ENCODE measurements at regions not wholly inside any gene's neighbourhood (a gene's known extent, or its start where the extent isn't known, plus 50 kb on each side); places are given as distances from the start of the nearest gene placed in this dataset.

- DNase-seq (ENCODE audit: extremely low spot score, insufficient read length, low read depth) (no peak), FAIRE-seq (no peak)
These were observed 621.6 kb upstream of the LRRTM1 start for GRCh38 chr2:80926168-80926567.

DNA sequence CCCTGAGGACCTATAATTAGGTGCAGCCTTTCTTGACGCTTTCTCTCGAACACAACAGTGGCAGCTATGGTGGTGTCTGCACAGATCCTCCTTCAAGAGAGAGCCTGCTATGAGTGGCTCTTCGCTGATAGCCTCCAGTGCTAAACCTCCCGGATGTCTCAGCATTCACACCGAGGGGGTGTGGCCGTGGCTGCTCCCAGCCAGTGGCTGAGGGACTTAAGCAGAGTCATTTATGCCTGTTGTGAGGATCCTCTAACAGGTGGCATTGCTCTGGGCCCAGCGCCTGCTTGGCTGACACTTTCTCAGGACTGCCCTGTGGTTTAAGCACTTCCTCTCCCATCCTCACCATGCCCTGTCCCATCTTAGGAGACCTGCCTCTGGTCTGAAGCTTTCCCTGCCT, 592.0 kb upstream of the LRRTM1 start:
- FAIRE-seq (no peak), DNase-seq (ENCODE audit: extremely low spot score, insufficient read length, low read depth) (no peak)

GRCh38 chr2:80894486-80894885, 589.9 kb upstream of the LRRTM1 start:
- FAIRE-seq (no peak), DNase-seq (ENCODE audit: extremely low spot score, insufficient read length, low read depth) (no peak)

DNA sequence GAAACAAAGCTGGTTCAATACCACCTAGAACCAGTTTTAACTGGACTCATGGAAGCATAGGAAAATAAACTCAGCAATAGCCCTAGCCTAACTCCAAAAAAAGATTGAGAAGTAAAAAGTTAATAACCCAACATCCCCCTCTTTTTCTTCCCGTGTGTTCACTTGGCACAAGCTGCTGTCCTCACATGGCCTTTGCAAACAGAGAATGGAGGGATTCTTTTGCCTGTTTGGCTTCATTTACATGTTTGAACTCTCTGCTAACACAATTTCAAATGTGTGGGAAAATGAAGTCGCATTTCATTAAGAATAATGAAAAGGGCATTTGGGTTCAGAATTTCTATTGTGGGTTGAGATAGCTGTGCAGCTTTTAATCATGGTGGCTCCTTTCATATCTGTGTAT, 589.2 kb upstream of the LRRTM1 start:
- DNase-seq (ENCODE audit: extremely low spot score, insufficient read length, low read depth): no peak
- no peak for FAIRE-seq

GRCh38 chr2:80889009-80889408, 584.5 kb upstream of the LRRTM1 start:
- FAIRE-seq (no peak), DNase-seq (ENCODE audit: extremely low spot score, insufficient read length, low read depth) (no peak)

GRCh38 chr2:80887841-80888378, 583.4 kb upstream of the LRRTM1 start:
- FAIRE-seq: no peak
- no peak for DNase-seq (ENCODE audit: extremely low spot score, insufficient read length, low read depth)

GRCh38 chr2:80874374-80874773, 569.8 kb upstream of the LRRTM1 start:
- DNase-seq (ENCODE audit: extremely low spot score, insufficient read length, low read depth): no peak
- no peak for FAIRE-seq

- FAIRE-seq (no peak), DNase-seq (ENCODE audit: extremely low spot score, insufficient read length, low read depth) (no peak)
These were observed 565.4 kb upstream of the LRRTM1 start for GRCh38 chr2:80869858-80870438.

- FAIRE-seq (no peak), DNase-seq (ENCODE audit: extremely low spot score, insufficient read length, low read depth) (no peak)
These were observed 558.7 kb upstream of the LRRTM1 start for GRCh38 chr2:80863147-80863714.

- FAIRE-seq (no peak), DNase-seq (ENCODE audit: extremely low spot score, insufficient read length, low read depth) (no peak)
These were observed 554.4 kb upstream of the LRRTM1 start for GRCh38 chr2:80858965-80859364.

GRCh38 chr2:80856227-80856626, 551.7 kb upstream of the LRRTM1 start:
- DNase-seq (ENCODE audit: extremely low spot score, insufficient read length, low read depth) (no peak), FAIRE-seq (no peak)

DNA sequence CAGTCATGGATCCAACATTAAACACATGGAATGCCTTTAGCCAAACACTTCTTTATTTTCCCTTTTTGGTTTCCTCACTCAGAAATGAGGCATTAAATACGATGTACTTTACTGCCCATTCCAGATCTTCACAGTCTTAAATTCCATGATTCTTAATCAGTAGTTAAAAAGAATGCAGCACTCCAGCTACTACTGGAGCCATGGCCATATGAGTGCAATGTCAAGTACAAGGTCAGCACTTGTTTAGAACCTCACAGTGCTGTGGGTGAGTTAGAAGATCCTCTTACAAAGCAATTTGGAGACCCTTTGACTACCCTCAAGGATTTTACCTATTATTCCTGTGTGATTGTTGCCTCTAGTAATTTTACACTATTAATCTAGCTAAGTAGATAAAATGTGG, 550.3 kb upstream of the LRRTM1 start:
- DNase-seq (ENCODE audit: extremely low spot score, insufficient read length, low read depth) (no peak), FAIRE-seq (no peak)

DNA sequence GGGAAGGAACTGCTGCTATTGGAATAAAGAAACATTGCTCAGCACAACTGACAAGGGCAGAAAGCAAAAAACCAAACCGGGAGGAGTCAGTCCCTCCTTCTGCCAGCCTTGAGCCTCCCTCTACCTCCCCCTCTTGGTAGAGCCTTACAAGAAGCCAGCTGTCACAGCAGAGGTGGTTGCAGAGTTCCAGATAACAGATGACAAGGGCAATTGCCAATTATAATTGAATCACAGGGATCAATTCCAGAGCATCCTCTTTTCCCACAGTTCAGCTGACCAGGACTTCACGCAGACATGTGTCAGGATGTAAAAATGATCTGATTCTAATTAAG, 548.2 kb upstream of the LRRTM1 start:
- FAIRE-seq (no peak), DNase-seq (ENCODE audit: extremely low spot score, insufficient read length, low read depth) (no peak)

- FAIRE-seq (no peak), DNase-seq (ENCODE audit: extremely low spot score, insufficient read length, low read depth) (no peak)
These were observed 547.7 kb upstream of the LRRTM1 start for GRCh38 chr2:80852079-80852807.

DNA sequence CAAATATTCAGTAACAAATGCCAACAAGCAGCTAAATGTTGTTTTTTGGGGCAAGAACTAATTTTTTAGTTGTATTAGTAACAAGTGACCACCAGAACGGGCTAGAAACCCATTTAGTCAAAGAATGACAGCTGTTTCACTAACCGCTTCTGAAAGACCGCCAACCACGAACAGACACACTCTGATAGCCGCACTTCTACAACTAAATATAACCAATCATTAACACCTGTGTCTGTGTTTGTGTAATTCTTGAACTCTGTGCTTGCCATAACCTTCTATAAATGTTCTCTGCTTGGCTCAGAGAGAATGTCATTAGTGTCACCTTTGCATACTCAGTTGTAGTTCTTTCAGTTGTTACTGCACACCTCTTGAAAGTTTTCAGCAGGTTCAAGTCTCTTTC, 526.3 kb upstream of the LRRTM1 start:
- no peak for FAIRE-seq

DNA sequence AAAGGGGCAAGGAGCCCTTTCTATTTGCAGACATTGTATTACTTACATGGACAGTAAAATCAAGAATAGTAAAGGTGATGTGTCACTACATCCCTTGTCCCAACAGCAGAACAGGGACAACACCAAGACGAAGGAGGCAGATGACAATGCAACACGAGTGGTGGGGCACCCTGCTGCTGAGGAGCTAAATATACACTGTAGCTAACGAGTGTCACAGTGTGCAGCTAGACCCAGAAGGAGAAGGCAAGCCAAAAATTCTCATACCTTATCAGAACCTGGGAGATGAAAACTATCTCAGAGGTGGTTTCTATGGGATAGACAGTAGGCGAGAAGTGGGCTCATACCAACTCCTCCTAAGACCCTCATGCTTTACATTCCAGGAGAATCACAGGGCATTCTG, 518.4 kb upstream of the LRRTM1 start:
- no peak for FAIRE-seq
- no peak for DNase-seq (ENCODE audit: extremely low spot score, insufficient read length, low read depth)

More for the DNA sequence above, 526.3 kb upstream of the LRRTM1 start:
- no peak for DNase-seq (ENCODE audit: extremely low spot score, insufficient read length, low read depth)

- no peak for FAIRE-seq
- DNase-seq (ENCODE audit: extremely low spot score, insufficient read length, low read depth): no peak
These were observed 510.7 kb upstream of the LRRTM1 start for GRCh38 chr2:80815259-80815658.

DNA sequence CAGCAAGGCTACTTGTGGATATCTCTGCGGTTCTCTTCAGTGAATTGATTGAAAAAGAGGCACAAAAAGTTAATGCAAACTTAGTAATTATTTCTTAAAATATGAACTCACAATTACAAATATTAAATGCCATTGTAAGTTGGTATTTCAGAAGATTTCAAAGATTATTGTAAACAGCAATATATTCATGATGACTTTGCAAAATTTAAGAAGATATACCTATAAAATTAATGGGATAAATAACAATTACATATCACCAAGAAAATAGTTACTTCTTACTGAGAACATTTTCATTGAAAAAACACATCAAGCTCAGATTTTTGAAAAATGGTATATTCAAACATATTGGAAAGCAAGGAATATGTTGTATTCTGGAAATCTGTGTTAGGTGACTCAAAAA, 482.0 kb upstream of the LRRTM1 start:
- FAIRE-seq: no peak

GRCh38 chr2:80778704-80779103, 474.2 kb upstream of the LRRTM1 start:
- DNase-seq (ENCODE audit: extremely low spot score, insufficient read length, low read depth) (no peak), FAIRE-seq (no peak)

More for the DNA sequence above, 482.0 kb upstream of the LRRTM1 start:
- no peak for DNase-seq (ENCODE audit: extremely low spot score, insufficient read length, low read depth)

- FAIRE-seq (no peak), DNase-seq (ENCODE audit: extremely low spot score, insufficient read length, low read depth) (no peak)
These were observed 444.0 kb upstream of the LRRTM1 start for GRCh38 chr2:80748592-80748991.

- no peak for DNase-seq (ENCODE audit: extremely low spot score, insufficient read length, low read depth)
These were observed 432.5 kb upstream of the LRRTM1 start for GRCh38 chr2:80737047-80737446.

More at GRCh38 chr2:80737047-80737446, 432.5 kb upstream of the LRRTM1 start:
- FAIRE-seq: no peak

All from GM18507 (cell line).